Osteoblast (primary cell): ENCODE measurements at regions not wholly inside any gene's neighbourhood (a gene's known extent, or its start where the extent isn't known, plus 50 kb on each side); places are given as distances from the start of the nearest gene placed in this dataset.

ENCODE experiments used
- DNase-seq: peaks from one replicate; pipeline ENCODE4 v3.0.0; 2011; ENCODE audit warnings: low spot score, mixed read lengths; ENCODE audit not compliant: insufficient read length; ENCODE audit errors: missing footprints
- H2AFZ ChIP-seq: 2 replicates; pipeline ENCODE4 v1.6.0; 2011; ENCODE audit warnings: mild to moderate bottlenecking, low read length
- H3K27ac ChIP-seq: 2 replicates; pipeline ENCODE4 v1.5.1; 2011; ENCODE audit warnings: mild to moderate bottlenecking, low read depth, low read length, moderate library complexity
- H3K27me3 ChIP-seq: 2 replicates; pipeline ENCODE4 v1.6.0; 2012; ENCODE audit warnings: mild to moderate bottlenecking, control low read depth, inconsistent platforms, low read length, moderate library complexity; ENCODE audit not compliant: insufficient read depth
- H3K36me3 ChIP-seq: 2 replicates; pipeline ENCODE4 v1.5.1; 2011; ENCODE audit warnings: mild to moderate bottlenecking, low read length, control low read depth, moderate library complexity; ENCODE audit not compliant: insufficient read depth
- H3K4me1 ChIP-seq: 2 replicates; pipeline ENCODE4 v1.5.1; 2011; ENCODE audit warnings: mild to moderate bottlenecking, low read length, control low read depth, moderate library complexity; ENCODE audit not compliant: insufficient read depth
- H3K4me2 ChIP-seq: 2 replicates; pipeline ENCODE4 v1.6.0; 2011; ENCODE audit warnings: mild to moderate bottlenecking, low read length; ENCODE audit not compliant: insufficient read depth
- H3K4me3 ChIP-seq: fragments of 200-600 bp; sonication (generic); 3 replicates; pipeline ENCODE4 v1.5.1; 2012; ENCODE audit warnings: mild to moderate bottlenecking, low read length, inconsistent platforms; ENCODE audit not compliant: insufficient read depth
- H3K79me2 ChIP-seq: 2 replicates; pipeline ENCODE4 v1.6.0; 2012; ENCODE audit warnings: mild to moderate bottlenecking, low read length, control low read depth, inconsistent platforms; ENCODE audit not compliant: insufficient read depth
- H3K9me3 ChIP-seq: 2 replicates; pipeline ENCODE4 v1.5.1; 2011; ENCODE audit warnings: low read depth, low read length, control low read depth
- H4K20me1 ChIP-seq: 2 replicates; pipeline ENCODE4 v1.6.0; 2012; ENCODE audit warnings: mild to moderate bottlenecking, low read length, control low read depth; ENCODE audit not compliant: insufficient read depth
- TF ChIP-seq, protein P1 (sequence below): IDR thresholded peaks from 2 replicates; pipeline ENCODE4 v1.5.1; 2011; ENCODE audit warnings: mild to moderate bottlenecking, low read depth, low read length, moderate library complexity; ENCODE audit errors: extremely low read depth

- H3K4me2 ChIP-seq = no peak overlapping the region
- H3K4me1 ChIP-seq = no peaks in the 10 kb centered on the region
- no peaks in the 10 kb centered on the region for H4K20me1 ChIP-seq
- TF ChIP-seq, protein P1, sequence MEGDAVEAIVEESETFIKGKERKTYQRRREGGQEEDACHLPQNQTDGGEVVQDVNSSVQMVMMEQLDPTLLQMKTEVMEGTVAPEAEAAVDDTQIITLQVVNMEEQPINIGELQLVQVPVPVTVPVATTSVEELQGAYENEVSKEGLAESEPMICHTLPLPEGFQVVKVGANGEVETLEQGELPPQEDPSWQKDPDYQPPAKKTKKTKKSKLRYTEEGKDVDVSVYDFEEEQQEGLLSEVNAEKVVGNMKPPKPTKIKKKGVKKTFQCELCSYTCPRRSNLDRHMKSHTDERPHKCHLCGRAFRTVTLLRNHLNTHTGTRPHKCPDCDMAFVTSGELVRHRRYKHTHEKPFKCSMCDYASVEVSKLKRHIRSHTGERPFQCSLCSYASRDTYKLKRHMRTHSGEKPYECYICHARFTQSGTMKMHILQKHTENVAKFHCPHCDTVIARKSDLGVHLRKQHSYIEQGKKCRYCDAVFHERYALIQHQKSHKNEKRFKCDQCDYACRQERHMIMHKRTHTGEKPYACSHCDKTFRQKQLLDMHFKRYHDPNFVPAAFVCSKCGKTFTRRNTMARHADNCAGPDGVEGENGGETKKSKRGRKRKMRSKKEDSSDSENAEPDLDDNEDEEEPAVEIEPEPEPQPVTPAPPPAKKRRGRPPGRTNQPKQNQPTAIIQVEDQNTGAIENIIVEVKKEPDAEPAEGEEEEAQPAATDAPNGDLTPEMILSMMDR = no peak
- H3K4me3 ChIP-seq = no peak overlapping the region
- H3K36me3 ChIP-seq = no peaks in the 10 kb centered on the region
- H2AFZ ChIP-seq = no peak overlapping the region
- H3K9me3 ChIP-seq = no peaks in the 10 kb centered on the region
- no peaks in the 10 kb centered on the region for H3K79me2 ChIP-seq
- no peak for DNase-seq
- H3K27ac ChIP-seq = no peak overlapping the region
- no peaks in the 10 kb centered on the region for H3K27me3 ChIP-seq
Measured at GRCh38 chr5:86865256-86865785, 247.6 kb downstream of the COX7C start.

DNA sequence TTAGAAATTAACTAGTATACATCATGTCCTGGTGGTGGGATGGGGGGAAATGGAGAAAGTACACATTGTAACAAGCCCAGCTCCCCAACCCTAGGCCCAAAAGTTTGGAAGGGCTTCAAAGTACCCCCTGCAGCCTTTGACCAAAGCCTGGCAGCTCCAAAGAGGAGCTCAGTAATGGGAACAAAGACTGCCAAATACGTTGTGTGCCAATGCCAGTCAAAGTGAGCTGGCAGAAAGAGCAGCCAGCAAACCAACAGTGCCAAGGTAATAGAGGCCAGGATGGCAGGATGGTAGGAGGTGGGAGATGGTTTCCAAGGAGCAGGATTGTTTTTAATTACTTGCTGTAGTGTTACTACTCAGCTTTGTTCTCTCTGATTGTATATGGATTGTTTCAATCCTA, 248.3 kb downstream of the COX7C start:
- no peak for DNase-seq
- no peaks in the 10 kb centered on the region for H3K27me3 ChIP-seq
- no peaks in the 10 kb centered on the region for H3K79me2 ChIP-seq
- no peaks in the 10 kb centered on the region for H3K4me1 ChIP-seq
- H4K20me1 ChIP-seq = no peaks in the 10 kb centered on the region
- no peaks in the 10 kb centered on the region for H3K36me3 ChIP-seq
- no peak overlapping the region for H3K4me3 ChIP-seq
- no peak overlapping the region for H3K4me2 ChIP-seq
- no peak overlapping the region for H3K27ac ChIP-seq
- TF ChIP-seq, protein P1 = no peak
- H3K9me3 ChIP-seq = no peaks in the 10 kb centered on the region
- no peak overlapping the region for H2AFZ ChIP-seq

DNA sequence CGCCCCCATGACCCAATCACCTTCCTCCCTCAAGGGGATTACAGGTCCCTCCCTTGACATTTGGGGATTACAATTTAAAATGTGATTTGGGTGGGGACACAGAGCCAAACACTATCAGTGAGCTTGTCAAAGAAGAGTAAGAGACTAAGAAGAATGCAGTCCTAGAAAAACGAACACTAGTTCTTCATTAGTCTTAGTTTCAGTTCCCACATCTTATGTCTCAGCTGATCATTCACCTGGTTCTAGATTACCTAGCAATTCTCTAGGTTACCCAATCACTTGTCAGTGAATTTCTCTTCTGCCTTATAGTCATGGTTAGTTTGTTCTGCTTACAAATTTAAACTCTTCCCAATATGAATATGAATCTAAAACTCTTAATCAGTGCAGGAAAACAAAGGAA, 251.5 kb downstream of the COX7C start:
- Histone ChIP-seq H3K4me1 (no peaks in the 10 kb centered on the region), H2AFZ (no peak overlapping the region), H3K79me2 (no peaks in the 10 kb centered on the region), H3K4me2 (no peak overlapping the region), H3K4me3 (no peak overlapping the region), H3K36me3 (no peaks in the 10 kb centered on the region), H3K27me3 (no peaks in the 10 kb centered on the region), H4K20me1 (no peaks in the 10 kb centered on the region), H3K27ac (no peak overlapping the region), H3K9me3 (no peaks in the 10 kb centered on the region)
- DNase-seq = no peak
- TF ChIP-seq, protein P1 = no peak

DNA sequence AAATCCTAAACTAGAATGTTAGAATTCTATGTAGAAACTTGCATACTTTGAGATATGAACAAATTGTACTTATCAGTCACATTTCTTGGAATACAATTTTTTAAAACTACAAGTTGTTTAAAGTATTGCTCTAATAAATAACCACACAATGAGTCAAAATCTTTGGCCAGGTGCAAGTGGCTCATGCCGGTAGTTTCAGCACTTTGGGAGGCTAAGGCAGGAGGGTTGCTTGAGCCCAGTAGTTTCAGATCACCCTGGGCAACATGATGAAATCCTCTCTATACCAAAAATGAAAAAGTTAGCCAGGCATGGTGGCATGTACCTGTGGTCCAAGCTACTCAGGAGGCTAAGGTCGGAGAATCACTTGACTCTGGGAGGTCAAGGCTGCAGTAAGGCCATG, 257.8 kb downstream of the COX7C start:
- H2AFZ ChIP-seq = no peak overlapping the region

More for the DNA sequence above, 257.8 kb downstream of the COX7C start:
- H3K4me1 ChIP-seq = no peaks in the 10 kb centered on the region
- no peaks in the 10 kb centered on the region for H3K27me3 ChIP-seq
- DNase-seq = no peak
- H3K79me2 ChIP-seq = no peaks in the 10 kb centered on the region
- no peak overlapping the region for H3K4me2 ChIP-seq
- H4K20me1 ChIP-seq = no peaks in the 10 kb centered on the region
- no peaks in the 10 kb centered on the region for H3K9me3 ChIP-seq
- H3K36me3 ChIP-seq = no peaks in the 10 kb centered on the region
- TF ChIP-seq, protein P1 = no peak
- H3K27ac ChIP-seq = no peak overlapping the region
- no peak overlapping the region for H3K4me3 ChIP-seq
